Keratinocyte (primary cell): ENCODE measurements at regions not wholly inside any gene's neighbourhood (a gene's known extent, or its start where the extent isn't known, plus 50 kb on each side); places are given as distances from the start of the nearest gene placed in this dataset.

Experiments used
- DNase-seq: peaks from one replicate; pipeline ENCODE4 v3.0.0-alpha.2; 2011; ENCODE audit warnings: low read depth, missing footprints, low spot score
- FAIRE-seq: peaks from 2 replicates; lab custom pipeline; 2011; peaks lifted over from hg19 to GRCh38; lab: Jason Lieb, UNC
- H2AFZ ChIP-seq: 2 replicates; pipeline ENCODE4 v1.6.0; 2012; ENCODE audit warnings: low read length, control low read depth, inconsistent platforms; ENCODE audit not compliant: control insufficient read depth
- H3K27ac ChIP-seq: 2 replicates; pipeline ENCODE4 v1.5.1; 2011; ENCODE audit warnings: low read length; ENCODE audit not compliant: control insufficient read depth, insufficient read depth
- H3K27me3 ChIP-seq: 3 replicates; pipeline ENCODE4 v1.6.0; 2011; ENCODE audit warnings: low read length; ENCODE audit not compliant: control insufficient read depth, insufficient read depth; ENCODE audit errors: extremely low read depth
- H3K36me3 ChIP-seq, 2 experiments: 2 replicates in 1 of 2; 3 replicates in 1 of 2; pipeline ENCODE4 v1.5.1; 2011; ENCODE audit warnings: low read length in 2 of 2, mild to moderate bottlenecking in 1 of 2; ENCODE audit not compliant: control insufficient read depth in 2 of 2, insufficient read depth in 2 of 2; ENCODE audit errors: extremely low read depth in 1 of 2
- H3K4me1 ChIP-seq: 3 replicates; pipeline ENCODE4 v1.5.1; 2011; ENCODE audit warnings: low read length; ENCODE audit not compliant: control insufficient read depth, insufficient read depth; ENCODE audit errors: extremely low read depth
- H3K4me2 ChIP-seq: 3 replicates; pipeline ENCODE4 v1.6.0; 2011; ENCODE audit warnings: low read depth, low read length; ENCODE audit not compliant: control insufficient read depth, insufficient read depth; ENCODE audit errors: extremely low read depth
- H3K4me3 ChIP-seq, 3 experiments: fragments of 200-600 bp in 1 of 3; sonication (generic) in 1 of 3; 2 replicates in 2 of 3; 3 replicates in 1 of 3; pipeline ENCODE4 v1.5.1; 2011 to 2016; ENCODE audit warnings: low read length in 3 of 3, mild to moderate bottlenecking in 3 of 3, control low read depth in 2 of 3, inconsistent platforms in 1 of 3, low read depth in 1 of 3, mixed read lengths in 1 of 3, mixed run types in 1 of 3, moderate library complexity in 1 of 3; ENCODE audit not compliant: control insufficient read depth in 2 of 3, insufficient read depth in 2 of 3; ENCODE audit errors: extremely low read depth in 1 of 3
- H3K79me2 ChIP-seq: 2 replicates; pipeline ENCODE4 v1.6.0; 2012; ENCODE audit warnings: low read length; ENCODE audit not compliant: control insufficient read depth, insufficient read depth
- H3K9ac ChIP-seq: 3 replicates; pipeline ENCODE4 v1.6.0; 2011; ENCODE audit warnings: low read length; ENCODE audit not compliant: control insufficient read depth, insufficient read depth; ENCODE audit errors: extremely low read depth
- H3K9me1 ChIP-seq: 3 replicates; pipeline ENCODE4 v1.6.0; 2011; ENCODE audit warnings: low read length; ENCODE audit not compliant: control insufficient read depth, insufficient read depth; ENCODE audit errors: extremely low read depth
- H3K9me3 ChIP-seq: 2 replicates; pipeline ENCODE4 v1.5.1; 2012; ENCODE audit warnings: low read depth, low read length; ENCODE audit not compliant: control insufficient read depth
- H4K20me1 ChIP-seq: 3 replicates; pipeline ENCODE4 v1.6.0; 2011; ENCODE audit warnings: low read length; ENCODE audit not compliant: control insufficient read depth, insufficient read depth; ENCODE audit errors: extremely low read depth
- CTCF ChIP-seq, 3 experiments: IDR thresholded peaks in 1 of 3; conservative IDR thresholded peaks in 1 of 3; optimal IDR thresholded peaks in 1 of 3; 2 replicates in 2 of 3; 3 replicates in 1 of 3; pipeline versions ENCODE3 to v1.5.1; 2011; ENCODE audit warnings: low read length in 3 of 3, mild to moderate bottlenecking in 3 of 3, moderate library complexity in 2 of 3, control low read depth in 1 of 3, inconsistent platforms in 1 of 3; ENCODE audit not compliant: insufficient read depth in 2 of 3; ENCODE audit errors: extremely low read depth in 1 of 3
- EZH2 ChIP-seq: IDR thresholded peaks from one replicate; pipeline ENCODE4 v1.6.1; 2012; ENCODE audit warnings: inconsistent platforms, mild to moderate bottlenecking, low read length, moderate library complexity
- dilution Hi-C: fragments of 300-500 bp; cut with MboI; formaldehyde crosslinking; loops from one replicate; pipeline ENCODE4 v1.7.0; 2020; ENCODE audit warnings: low sequenced_read_pairs; ENCODE audit not compliant: extremely low pct_ligation_motif_present

GRCh38 chr7:48822138-48822537 is 102.2 kb upstream of the CDC14C start:
- H3K4me3 ChIP-seq, result no peak overlapping the region
- no peaks in the 10 kb centered on the region for H3K27me3 ChIP-seq
- DNase-seq (no peak), FAIRE-seq (no peak)
- no peaks in the 10 kb centered on the region for H4K20me1 ChIP-seq
- H3K27ac ChIP-seq, result no peak overlapping the region
- no peaks in the 10 kb centered on the region for H3K4me1 ChIP-seq
- TF ChIP-seq CTCF (optimal IDR thresholded peaks at IDR 0.05 in 1 of 3, IDR thresholded peaks at IDR 0.05 in 1 of 3, conservative IDR thresholded peaks at IDR 0.05 in 1 of 3; ENCODE audit: extremely low read depth in 1 of 3, insufficient read depth in 2 of 3, low read length in 3 of 3) (no peak), EZH2 (no peak)
- dilution Hi-C loops, result no loop called here
- no peak overlapping the region for H3K9ac ChIP-seq
- no peaks in the 10 kb centered on the region for H3K79me2 ChIP-seq
- no peak overlapping the region for H2AFZ ChIP-seq
- H3K36me3 ChIP-seq, result no peaks in the 10 kb centered on the region
- H3K9me1 ChIP-seq, result no peaks in the 10 kb centered on the region
- no peaks in the 10 kb centered on the region for H3K9me3 ChIP-seq
- no peak overlapping the region for H3K4me2 ChIP-seq

- Histone ChIP-seq H3K9ac (no peak overlapping the region), H3K4me1 (no peaks in the 10 kb centered on the region), H3K4me2 (no peak overlapping the region), H3K27ac (no peak overlapping the region), H2AFZ (no peak overlapping the region), H3K36me3 (no peaks in the 10 kb centered on the region), H3K79me2 (no peaks in the 10 kb centered on the region), H4K20me1 (no peaks in the 10 kb centered on the region), H3K27me3 (no peaks in the 10 kb centered on the region), H3K4me3 (no peak overlapping the region), H3K9me1 (no peaks in the 10 kb centered on the region), H3K9me3 (no peaks in the 10 kb centered on the region)
- no peak for FAIRE-seq
- dilution Hi-C loops, result no loop called here
- no peak for DNase-seq
- TF ChIP-seq EZH2, result no peak
- no peak for TF ChIP-seq CTCF (optimal IDR thresholded peaks at IDR 0.05 in 1 of 3, IDR thresholded peaks at IDR 0.05 in 1 of 3, conservative IDR thresholded peaks at IDR 0.05 in 1 of 3; ENCODE audit: extremely low read depth in 1 of 3, insufficient read depth in 2 of 3, low read length in 3 of 3)
Measured at GRCh38 chr7:48832303-48832845, 92.0 kb upstream of the CDC14C start.
